Posterior vena cava (tissue), 2 donors: ENCODE measurements at regions not wholly inside any gene's neighbourhood (a gene's known extent, or its start where the extent isn't known, plus 50 kb on each side); places are given as distances from the start of the nearest gene placed in this dataset.
"Not testable (repeated sequence)": the region's sequence is repeated elsewhere in the genome, so short reads cannot be mapped to it uniquely, and the experiment has no call there.

ENCODE experiments used
- DNase-seq: peaks from one replicate; pipeline ENCODE4 v3.0.0-alpha.2; 2020; ENCODE audit warnings: low spot score
- intact Hi-C, 2 donors: fragments of 100-400 bp; cut with DNase I; formaldehyde crosslinking; loops; one replicate each; pipeline versions ENCODE4 v1.14.1 to v1.14.2; 2022 to 2023
- donor health status: DM: yes; HTN: yes; CAD: no.
- donor health status: DM: yes; HTN: yes; CAD: no.

- intact Hi-C loops: no loop called here
These were observed 54.9 kb downstream of the UBQLN2 start for GRCh38 chrX:56618323-56618722.

DNA sequence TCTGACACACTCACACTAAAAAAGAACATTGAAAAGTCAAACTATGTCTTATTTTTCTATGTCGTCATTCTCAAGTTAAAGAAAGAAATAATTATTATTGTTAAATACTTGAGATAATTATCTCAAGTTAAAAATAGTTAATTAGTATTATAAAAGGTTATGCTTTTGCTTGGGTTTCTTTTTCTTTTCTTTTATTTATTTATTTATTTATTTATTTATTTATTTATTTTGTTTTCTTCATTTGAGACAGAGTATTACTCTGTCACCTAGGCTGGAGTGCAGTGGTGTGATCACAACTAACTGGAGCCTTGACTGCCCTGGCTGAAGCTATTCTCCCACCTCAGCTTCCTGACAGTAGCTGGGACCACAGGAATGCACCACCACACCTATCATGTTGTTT lies 59.9 kb downstream of the UBQLN2 start:
- DNase-seq: no peak
- intact Hi-C loops: no loop called here

More at GRCh38 chrX:56618323-56618722, 54.9 kb downstream of the UBQLN2 start:
- DNase-seq: no peak

GRCh38 chrX:56635060-56635459 lies 71.6 kb downstream of the UBQLN2 start:
- intact Hi-C loops: not testable (repeated sequence)
- DNase-seq: peak; percentile 54

DNA sequence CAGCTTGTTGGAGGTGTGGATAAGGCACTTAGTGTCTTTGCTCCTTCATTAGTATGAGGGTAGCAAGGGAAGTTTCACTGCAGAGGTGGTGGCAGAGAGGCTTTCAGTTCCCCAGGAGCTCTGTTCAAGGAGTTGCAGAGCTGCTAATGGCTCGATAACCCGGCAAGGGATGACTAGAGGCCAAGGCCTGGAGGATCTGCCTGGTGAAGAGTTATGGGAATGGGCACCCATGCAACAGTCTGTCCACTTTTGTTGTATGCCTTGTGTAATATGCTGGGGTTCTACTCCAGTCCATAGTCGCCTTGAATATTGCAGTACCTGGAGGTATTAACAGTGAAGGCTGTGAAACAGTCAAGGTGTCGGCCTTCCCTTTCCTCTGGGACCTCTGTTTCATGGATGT lies 67.8 kb upstream of the NBDY start:
- DNase-seq: no peak
- intact Hi-C loops: no loop called here
